ENCODE measurements at regions not wholly inside any gene's neighbourhood (a gene's known extent, or its start where the extent isn't known, plus 50 kb on each side); places are given as distances from the start of the nearest gene placed in this dataset.

GRCh38 chr6:43899830-43900229, 129.8 kb downstream of the VEGFA start:
- TF ChIP-seq, protein P1, sequence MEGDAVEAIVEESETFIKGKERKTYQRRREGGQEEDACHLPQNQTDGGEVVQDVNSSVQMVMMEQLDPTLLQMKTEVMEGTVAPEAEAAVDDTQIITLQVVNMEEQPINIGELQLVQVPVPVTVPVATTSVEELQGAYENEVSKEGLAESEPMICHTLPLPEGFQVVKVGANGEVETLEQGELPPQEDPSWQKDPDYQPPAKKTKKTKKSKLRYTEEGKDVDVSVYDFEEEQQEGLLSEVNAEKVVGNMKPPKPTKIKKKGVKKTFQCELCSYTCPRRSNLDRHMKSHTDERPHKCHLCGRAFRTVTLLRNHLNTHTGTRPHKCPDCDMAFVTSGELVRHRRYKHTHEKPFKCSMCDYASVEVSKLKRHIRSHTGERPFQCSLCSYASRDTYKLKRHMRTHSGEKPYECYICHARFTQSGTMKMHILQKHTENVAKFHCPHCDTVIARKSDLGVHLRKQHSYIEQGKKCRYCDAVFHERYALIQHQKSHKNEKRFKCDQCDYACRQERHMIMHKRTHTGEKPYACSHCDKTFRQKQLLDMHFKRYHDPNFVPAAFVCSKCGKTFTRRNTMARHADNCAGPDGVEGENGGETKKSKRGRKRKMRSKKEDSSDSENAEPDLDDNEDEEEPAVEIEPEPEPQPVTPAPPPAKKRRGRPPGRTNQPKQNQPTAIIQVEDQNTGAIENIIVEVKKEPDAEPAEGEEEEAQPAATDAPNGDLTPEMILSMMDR (IDR thresholded peaks at IDR 0.05) = no peak
- no peak for TF ChIP-seq POLR2A (IDR thresholded peaks at IDR 0.05)

Data from esophagus squamous epithelium (tissue), 4 donors.